ENCODE measurements at regions not wholly inside any gene's neighbourhood (a gene's known extent, or its start where the extent isn't known, plus 50 kb on each side); places are given as distances from the start of the nearest gene placed in this dataset.

GRCh38 chrX:4379071-4379470 is 665.6 kb upstream of the PRKX start:
- no peak for ATAC-seq (ENCODE audit: low read depth)
- dilution Hi-C loops (cut with HindIII; ENCODE audit: low sequenced_read_pairs, unreplicated experiment) = no loop called here

More at GRCh38 chrX:4379071-4379470, 665.6 kb upstream of the PRKX start:
- no peak overlapping the region for H3K4me2 ChIP-seq (ENCODE audit: low read depth, low read length)
- H2AFZ ChIP-seq (replicated peaks; ENCODE audit: low read length, poor library complexity) = no peak overlapping the region
- TF ChIP-seq RFX5 (IDR thresholded peaks at IDR 0.05; ENCODE audit: low read depth, low read length) (no peak), NFE2L2 (IDR thresholded peaks at IDR 0.05; ENCODE audit: low read depth, low read length) (no peak), BHLHE40 (IDR thresholded peaks at IDR 0.05; ENCODE audit: low read depth, low read length) (no peak), CEBPB (IDR thresholded peaks at IDR 0.05; ENCODE audit: low read depth, low read length) (no peak), RAD21 (IDR thresholded peaks at IDR 0.05; ENCODE audit: low read length) (no peak), POLR2A (IDR thresholded peaks at IDR 0.05; ENCODE audit: low read depth, low read length) (no peak), FOS (IDR thresholded peaks at IDR 0.05; ENCODE audit: low read depth, low read length) (no peak), CHD1 (IDR thresholded peaks at IDR 0.05; ENCODE audit: low read depth, low read length) (no peak), MAZ (IDR thresholded peaks at IDR 0.05; ENCODE audit: borderline replicate concordance, low read depth, low read length) (no peak), RCOR1 (IDR thresholded peaks at IDR 0.05; ENCODE audit: insufficient replicate concordance, low read length) (no peak)
- TF ChIP-seq, protein P1, sequence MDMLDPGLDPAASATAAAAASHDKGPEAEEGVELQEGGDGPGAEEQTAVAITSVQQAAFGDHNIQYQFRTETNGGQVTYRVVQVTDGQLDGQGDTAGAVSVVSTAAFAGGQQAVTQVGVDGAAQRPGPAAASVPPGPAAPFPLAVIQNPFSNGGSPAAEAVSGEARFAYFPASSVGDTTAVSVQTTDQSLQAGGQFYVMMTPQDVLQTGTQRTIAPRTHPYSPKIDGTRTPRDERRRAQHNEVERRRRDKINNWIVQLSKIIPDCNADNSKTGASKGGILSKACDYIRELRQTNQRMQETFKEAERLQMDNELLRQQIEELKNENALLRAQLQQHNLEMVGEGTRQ (IDR thresholded peaks at IDR 0.05; ENCODE audit: low read depth, low read length) = no peak
- TF ChIP-seq, protein P2, sequence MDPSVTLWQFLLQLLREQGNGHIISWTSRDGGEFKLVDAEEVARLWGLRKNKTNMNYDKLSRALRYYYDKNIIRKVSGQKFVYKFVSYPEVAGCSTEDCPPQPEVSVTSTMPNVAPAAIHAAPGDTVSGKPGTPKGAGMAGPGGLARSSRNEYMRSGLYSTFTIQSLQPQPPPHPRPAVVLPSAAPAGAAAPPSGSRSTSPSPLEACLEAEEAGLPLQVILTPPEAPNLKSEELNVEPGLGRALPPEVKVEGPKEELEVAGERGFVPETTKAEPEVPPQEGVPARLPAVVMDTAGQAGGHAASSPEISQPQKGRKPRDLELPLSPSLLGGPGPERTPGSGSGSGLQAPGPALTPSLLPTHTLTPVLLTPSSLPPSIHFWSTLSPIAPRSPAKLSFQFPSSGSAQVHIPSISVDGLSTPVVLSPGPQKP (IDR thresholded peaks at IDR 0.05; ENCODE audit: borderline replicate concordance, low read depth, low read length) = no peak
- no peak overlapping the region for H2AK5ac ChIP-seq (ENCODE audit: low read depth, low read length)
- no peak overlapping the region for H4K5ac ChIP-seq (ENCODE audit: low read depth, low read length)
- H3K79me1 ChIP-seq (ENCODE audit: low read depth in 1 of 2, low read length in 2 of 2) = no peaks in the 10 kb centered on the region
- H2BK15ac ChIP-seq (ENCODE audit: low read depth, low read length) = no peak overlapping the region
- ChIA-PET CTCF (no interaction called here), POLR2A (ENCODE audit: unreplicated experiment) (no interaction called here)
- H3K23ac ChIP-seq (ENCODE audit: low read depth, low read length) = no peak overlapping the region
- H3K9ac ChIP-seq (ENCODE audit: low read depth, low read length) = no peak overlapping the region
- H3K18ac ChIP-seq (ENCODE audit: low read depth, low read length) = no peak overlapping the region
- no peak overlapping the region for H4K91ac ChIP-seq (ENCODE audit: insufficient read depth, low read depth, low read length)
- H4K8ac ChIP-seq (ENCODE audit: low read depth in 2 of 2, low read length in 2 of 2) = no peak overlapping the region
- H4K20me1 ChIP-seq (ENCODE audit: insufficient read depth, low read length) = no peaks in the 10 kb centered on the region
- H2BK120ac ChIP-seq (ENCODE audit: low read depth, low read length) = no peak overlapping the region
- no peak overlapping the region for H3K4ac ChIP-seq (ENCODE audit: low read depth, low read length)
- H2BK5ac ChIP-seq (ENCODE audit: low read depth, low read length, poor library complexity, severe bottlenecking) = no peak overlapping the region
- peaks cover 5% of the 10 kb centered on the region for H3K9me3 ChIP-seq (ENCODE audit: control insufficient read depth, insufficient read depth, low read length)
- H3K9me1 ChIP-seq (ENCODE audit: insufficient read depth, low read length) = no peaks in the 10 kb centered on the region
- H3K27ac ChIP-seq (ENCODE audit: insufficient read depth, low read length) = no peak overlapping the region
- H3K27me3 ChIP-seq (ENCODE audit: control insufficient read depth, insufficient read depth, low read length) = no peaks in the 10 kb centered on the region
- no peak overlapping the region for H3K14ac ChIP-seq (replicated peaks; ENCODE audit: low read depth, low read length)
- intact Hi-C loops (cut with micrococcal nuclease) = no loop called here
- DNase-seq = no peak
- H3K4me1 ChIP-seq (ENCODE audit: control insufficient read depth, insufficient read depth, low read length) = no peaks in the 10 kb centered on the region
- no peak overlapping the region for H2BK20ac ChIP-seq (ENCODE audit: low read depth, low read length)
- no peaks in the 10 kb centered on the region for H3K36me3 ChIP-seq (ENCODE audit: control insufficient read depth, insufficient read depth, low read length)
- H3K56ac ChIP-seq (ENCODE audit: extremely low read depth, insufficient read depth, low read length) = no peak overlapping the region
- no CpG with 5 or more reads among the region's 1 CpG for WGBS, 2 experiments (ENCODE audit: extremely low coverage in 2 of 2, insufficient read length in 1 of 2)
- H3K4me3 ChIP-seq (ENCODE audit: insufficient read depth, low read depth, low read length) = no peak overlapping the region
- in situ Hi-C loops (cut with MboI; ENCODE audit: low sequenced_read_pairs) = no loop called here
- no TSS peak for BruUV-seq (replicated peaks)
- H2AK9ac ChIP-seq (replicated peaks; ENCODE audit: low read depth, low read length, poor library complexity) = no peak overlapping the region

Measured in IMR-90 (cell line).